ENCODE measurements at regions not wholly inside any gene's neighbourhood (a gene's known extent, or its start where the extent isn't known, plus 50 kb on each side); places are given as distances from the start of the nearest gene placed in this dataset.

GRCh38 chr10:78262860-78263259 lies 229.2 kb downstream of the RPS24 start:
- Histone ChIP-seq H2AFZ (ENCODE audit: low read length) (no peak overlapping the region), H3K9ac (ENCODE audit: low read length) (no peak overlapping the region), H3K4me3 (ENCODE audit: low read depth, low read length, poor library complexity, severe bottlenecking) (no peak overlapping the region), H3F3A (ENCODE audit: insufficient read depth, low read length) (no peaks in the 10 kb centered on the region), H3K36me3 (ENCODE audit: insufficient read depth, low read length) (no peaks in the 10 kb centered on the region), H3K27me3 (ENCODE audit: insufficient read depth, low read length) (peaks cover 3% of the 10 kb centered on the region; the same call in 1 of the 2 replicates), H3K9me2 (ENCODE audit: low read depth, low read length) (no peaks in the 10 kb centered on the region), H3K4me2 (ENCODE audit: low read length) (no peak overlapping the region), H3K27ac (ENCODE audit: low read depth, low read length, poor library complexity, severe bottlenecking) (no peak overlapping the region), H4K20me1 (ENCODE audit: insufficient read depth, low read length) (no peaks in the 10 kb centered on the region), H3K4me1 (ENCODE audit: insufficient read depth, low read length, severe bottlenecking) (no peaks in the 10 kb centered on the region), H3K79me2 (ENCODE audit: insufficient read depth, low read length) (no peaks in the 10 kb centered on the region), H3K9me3 (ENCODE audit: low read length) (no peaks in the 10 kb centered on the region)
- no peak for TF ChIP-seq EZH2 (IDR thresholded peaks at IDR 0.05; ENCODE audit: borderline replicate concordance, low read length)
- TF ChIP-seq CTCF (IDR thresholded peaks at IDR 0.05; ENCODE audit: low read length), result no peak

DNA sequence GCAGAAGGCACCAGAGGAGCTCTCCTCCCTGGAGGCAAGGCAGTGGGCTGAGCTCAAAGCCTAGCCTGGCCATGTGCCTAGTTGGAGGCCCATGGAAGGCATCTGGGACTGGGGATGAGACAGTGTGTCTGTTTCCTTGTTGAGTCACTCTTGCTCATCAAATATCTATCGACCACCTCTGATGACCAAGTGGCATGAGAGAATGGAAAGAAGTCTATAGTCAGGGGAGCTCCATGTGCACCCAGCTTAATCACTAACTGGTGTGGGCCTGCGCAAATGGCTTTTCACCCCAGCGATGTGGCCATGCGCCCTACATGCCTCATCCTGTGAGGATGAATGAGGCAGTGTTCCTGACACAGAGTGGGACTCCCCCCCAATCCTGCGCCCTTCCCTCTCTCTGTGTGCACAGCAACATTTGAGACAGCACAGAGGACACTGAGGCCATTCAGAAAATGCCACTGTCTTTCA lies 229.9 kb downstream of the RPS24 start:
- Histone ChIP-seq H3F3A (ENCODE audit: insufficient read depth, low read length) (no peaks in the 10 kb centered on the region), H3K9me3 (ENCODE audit: low read length) (no peaks in the 10 kb centered on the region), H3K36me3 (ENCODE audit: insufficient read depth, low read length) (no peaks in the 10 kb centered on the region), H3K9me2 (ENCODE audit: low read depth, low read length) (no peaks in the 10 kb centered on the region), H3K9ac (ENCODE audit: low read length) (no peak overlapping the region), H2AFZ (ENCODE audit: low read length) (no peak overlapping the region), H3K4me2 (ENCODE audit: low read length) (no peak overlapping the region), H3K27ac (ENCODE audit: low read depth, low read length, poor library complexity, severe bottlenecking) (no peak overlapping the region), H3K4me1 (ENCODE audit: insufficient read depth, low read length, severe bottlenecking) (no peaks in the 10 kb centered on the region), H3K27me3 (ENCODE audit: insufficient read depth, low read length) (peaks cover 3% of the 10 kb centered on the region; the same call in 1 of the 2 replicates), H4K20me1 (ENCODE audit: insufficient read depth, low read length) (no peaks in the 10 kb centered on the region), H3K79me2 (ENCODE audit: insufficient read depth, low read length) (no peaks in the 10 kb centered on the region), H3K4me3 (ENCODE audit: low read depth, low read length, poor library complexity, severe bottlenecking) (no peak overlapping the region)
- TF ChIP-seq EZH2 (IDR thresholded peaks at IDR 0.05; ENCODE audit: borderline replicate concordance, low read length) (no peak), CTCF (IDR thresholded peaks at IDR 0.05; ENCODE audit: low read length) (no peak)

- H3K27ac ChIP-seq (ENCODE audit: low read depth, low read length, poor library complexity, severe bottlenecking), result no peak overlapping the region
- H3K4me1 ChIP-seq (ENCODE audit: insufficient read depth, low read length, severe bottlenecking), result no peaks in the 10 kb centered on the region
- no peaks in the 10 kb centered on the region for H4K20me1 ChIP-seq (ENCODE audit: insufficient read depth, low read length)
- H3K4me2 ChIP-seq (ENCODE audit: low read length), result no peak overlapping the region
- H3K9me2 ChIP-seq (ENCODE audit: low read depth, low read length), result no peaks in the 10 kb centered on the region
- H3K9me3 ChIP-seq (ENCODE audit: low read length), result no peaks in the 10 kb centered on the region
- H2AFZ ChIP-seq (ENCODE audit: low read length), result no peak overlapping the region
- H3F3A ChIP-seq (ENCODE audit: insufficient read depth, low read length), result no peaks in the 10 kb centered on the region
- no peak overlapping the region for H3K4me3 ChIP-seq (ENCODE audit: low read depth, low read length, poor library complexity, severe bottlenecking)
- no peaks in the 10 kb centered on the region for H3K79me2 ChIP-seq (ENCODE audit: insufficient read depth, low read length)
- H3K27me3 ChIP-seq (ENCODE audit: insufficient read depth, low read length), result peaks cover 3% of the 10 kb centered on the region; the same call in 1 of the 2 replicates
- H3K9ac ChIP-seq (ENCODE audit: low read length), result no peak overlapping the region
- no peak for TF ChIP-seq EZH2 (IDR thresholded peaks at IDR 0.05; ENCODE audit: borderline replicate concordance, low read length)
- no peak for TF ChIP-seq CTCF (IDR thresholded peaks at IDR 0.05; ENCODE audit: low read length)
- no peaks in the 10 kb centered on the region for H3K36me3 ChIP-seq (ENCODE audit: insufficient read depth, low read length)
Observed at GRCh38 chr10:78264361-78264760, 230.7 kb downstream of the RPS24 start.
